HCT116 (cell line): ENCODE measurements at regions not wholly inside any gene's neighbourhood (a gene's known extent, or its start where the extent isn't known, plus 50 kb on each side); places are given as distances from the start of the nearest gene placed in this dataset.

Experiments
- ATAC-seq: fragments of 200-7000 bp; cut with Tn5 transposase; 2 replicates; pipeline ENCODE4 v1.9.1; 2020; ENCODE audit warnings: mild to moderate bottlenecking, moderate library complexity
- BruUV-seq: library from RNA; stranded (reverse); fragments of 400-500 nt; replicated peaks from 2 replicates; lab custom pipeline; 2021; lab: Mats Ljungman, UMichigan
- CTCF ChIA-PET: fragments of 300-600 bp; sonication (Branson Sonifier 250); formaldehyde crosslinking; loops from one replicate; lab custom pipeline; 2021; ENCODE audit warnings: antibody characterized with exemption; lab: Charles Lee
- POLR2A ChIA-PET: fragments of 300-600, 350-600 bp; sonication (Branson Sonifier 250); formaldehyde crosslinking; loops from one replicate; lab custom pipeline; 2021; ENCODE audit warnings: antibody characterized with exemption; lab: Charles Lee
- RAD21 ChIA-PET, 2 experiments: fragments of 300-600 bp; sonication (Branson Sonifier 250); formaldehyde crosslinking; loops; one replicate each; lab custom pipeline; 2023; ENCODE audit warnings: low total read pairs in 2 of 2; ENCODE audit not compliant: uncharacterized antibody in 2 of 2, unreplicated experiment in 2 of 2, low non-redundant PET in 1 of 2; lab: Charles Lee
- DNase-seq: peaks from one replicate; pipeline ENCODE4 v3.0.0-alpha.2; 2010; ENCODE audit warnings: low read depth, low spot score
- H2AFZ ChIP-seq: fragments of 200-600 bp; shearing (Covaris generic), sonication (generic); 2 replicates; pipeline ENCODE4 v1.6.1; 2017; ENCODE audit warnings: low read depth, mixed run types, mixed read lengths, antibody characterized with exemption, low read length; ENCODE audit not compliant: poor library complexity, severe bottlenecking
- H3K27ac ChIP-seq: 2 replicates; pipeline ENCODE4 v1.5.1; 2012; ENCODE audit warnings: low read depth, low read length
- H3K27me3 ChIP-seq: fragments of 200-600 bp; sonication (generic); 2 replicates; pipeline ENCODE4 v1.6.1; 2016; ENCODE audit warnings: mixed run types, low read length, mixed read lengths; ENCODE audit not compliant: insufficient read depth
- H3K36me3 ChIP-seq, 2 experiments: fragments of 200-500 bp in 1 of 2; fragments of 200-600 bp in 1 of 2; sonication (Bioruptor generic) in 1 of 2; sonication (generic) in 1 of 2; 2 replicates each; pipeline versions ENCODE4 v1.5.1 to v1.6.1; 2014 to 2016; ENCODE audit warnings: low read length in 2 of 2, inconsistent platforms in 1 of 2, mixed read lengths in 1 of 2, mixed run types in 1 of 2; ENCODE audit not compliant: insufficient read depth in 2 of 2, control insufficient read depth in 1 of 2
- H3K4me1 ChIP-seq, 2 experiments: fragments of 200-600 bp in 1 of 2; sonication (generic) in 1 of 2; 2 replicates each; pipeline versions ENCODE4 v1.5.1 to v1.6.1; 2012 to 2017; ENCODE audit warnings: low read length in 2 of 2, inconsistent platforms in 1 of 2, mild to moderate bottlenecking in 1 of 2, mixed read lengths in 1 of 2, mixed run types in 1 of 2, moderate library complexity in 1 of 2; ENCODE audit not compliant: insufficient read depth in 2 of 2, control insufficient read depth in 1 of 2
- H3K4me2 ChIP-seq: fragments of 200-600 bp; sonication (generic); 2 replicates; pipeline ENCODE4 v1.6.1; 2017; ENCODE audit warnings: mixed run types, low read length, mixed read lengths
- H3K4me3 ChIP-seq, 2 experiments: fragments of 200-600 bp in 1 of 2; sonication (generic) in 1 of 2; replicated peaks in 1 of 2; 2 replicates each; pipeline ENCODE4 v1.5.1; 2011 to 2016; ENCODE audit warnings: low read length in 2 of 2, control low read depth in 1 of 2, low read depth in 1 of 2, mild to moderate bottlenecking in 1 of 2, mixed read lengths in 1 of 2, mixed run types in 1 of 2
- H3K79me2 ChIP-seq: fragments of 200-600 bp; sonication (generic); 2 replicates; pipeline ENCODE4 v1.6.1; 2017; ENCODE audit warnings: mild to moderate bottlenecking, mixed run types, low read length, moderate library complexity, mixed read lengths; ENCODE audit not compliant: insufficient read depth
- H3K9ac ChIP-seq: fragments of 200-600 bp; sonication (generic); 2 replicates; pipeline ENCODE4 v1.6.1; 2016; ENCODE audit warnings: low read length, mixed read lengths
- H3K9me2 ChIP-seq: fragments of 200-600 bp; sonication (generic), shearing (Covaris generic); 2 replicates; pipeline ENCODE4 v1.6.1; 2017; ENCODE audit warnings: mixed run types, mild to moderate bottlenecking, moderate library complexity; ENCODE audit not compliant: insufficient read depth
- H3K9me3 ChIP-seq, 2 experiments: fragments of 200-500 bp in 1 of 2; fragments of 200-600 bp in 1 of 2; sonication (Bioruptor generic) in 1 of 2; sonication (generic) in 1 of 2; 2 replicates each; pipeline ENCODE4 v1.6.1; 2014 to 2017; ENCODE audit warnings: low read length in 2 of 2, mixed read lengths in 2 of 2, inconsistent platforms in 1 of 2, low read depth in 1 of 2, mild to moderate bottlenecking in 1 of 2, mixed run types in 1 of 2, moderate library complexity in 1 of 2; ENCODE audit not compliant: control insufficient read depth in 1 of 2, insufficient read depth in 1 of 2
- H4K20me1 ChIP-seq: fragments of 200-600 bp; sonication (generic), shearing (Covaris generic); 2 replicates; pipeline ENCODE4 v1.6.1; 2017; ENCODE audit warnings: mixed run types, mild to moderate bottlenecking, moderate library complexity; ENCODE audit not compliant: insufficient read depth
- CBX3 ChIP-seq: IDR thresholded peaks from 2 replicates; pipeline ENCODE4 v1.6.1; 2012; ENCODE audit warnings: low read depth
- CEBPB ChIP-seq: IDR thresholded peaks from 2 replicates; pipeline ENCODE4 v1.6.1; 2012; ENCODE audit warnings: low read depth
- EGR1 ChIP-seq: IDR thresholded peaks from 2 replicates; pipeline ENCODE4 v1.6.1; 2012; ENCODE audit warnings: low read depth
- ELF1 ChIP-seq: IDR thresholded peaks from 2 replicates; pipeline ENCODE4 v1.6.1; 2012; ENCODE audit warnings: low read depth, borderline replicate concordance
- EZH2 ChIP-seq: fragments of 200-600 bp; sonication (generic); IDR thresholded peaks from 2 replicates; pipeline ENCODE4 v1.6.1; 2017; ENCODE audit warnings: antibody characterized with exemption, mixed run types
- EZH2phosphoT487 ChIP-seq: fragments of 200-600 bp; IDR thresholded peaks from 2 replicates; pipeline ENCODE4 v1.6.1; 2018; ENCODE audit warnings: antibody characterized with exemption, borderline replicate concordance
- FOSL1 ChIP-seq: IDR thresholded peaks from 2 replicates; pipeline ENCODE4 v1.6.1; 2012; ENCODE audit warnings: low read depth
- JUND ChIP-seq: IDR thresholded peaks from 2 replicates; pipeline ENCODE4 v1.6.1; 2012
- MAX ChIP-seq: IDR thresholded peaks from 2 replicates; pipeline ENCODE4 v1.6.1; 2012
- POLR2AphosphoS5 ChIP-seq: IDR thresholded peaks from 2 replicates; pipeline ENCODE4 v1.6.1; 2011; ENCODE audit warnings: mild to moderate bottlenecking, low read depth, low read length, moderate library complexity
- RAD21 ChIP-seq: IDR thresholded peaks from 2 replicates; pipeline ENCODE4 v1.6.1; 2012; ENCODE audit warnings: low read depth, mild to moderate bottlenecking
- SIN3A ChIP-seq: IDR thresholded peaks from 2 replicates; pipeline ENCODE4 v1.6.1; 2012; ENCODE audit warnings: low read depth
- SRF ChIP-seq: IDR thresholded peaks from 2 replicates; pipeline ENCODE4 v1.6.1; 2012; ENCODE audit warnings: low read depth
- TCF7L2 ChIP-seq: IDR thresholded peaks from 2 replicates; pipeline ENCODE4 v1.7.0; 2011; ENCODE audit warnings: borderline replicate concordance, inconsistent platforms; ENCODE audit not compliant: insufficient read depth, insufficient read length; ENCODE audit errors: extremely low read depth
- ZFX ChIP-seq: fragments of 450-650 bp; IDR thresholded peaks from 2 replicates; pipeline ENCODE4 v1.6.1; 2017
- ZNF274 ChIP-seq: fragments of 200-500 bp; sonication (Bioruptor generic); IDR thresholded peaks from 2 replicates; pipeline ENCODE4 v1.6.1; 2014; ENCODE audit warnings: mild to moderate bottlenecking, low read depth, low read length, inconsistent platforms
- intact Hi-C: fragments of 100-400 bp; cut with micrococcal nuclease; formaldehyde crosslinking; loops from 2 replicates; pipeline ENCODE4 v1.10.0; 2022
- TF ChIP-seq, protein P1 (sequence below): IDR thresholded peaks from 2 replicates; pipeline ENCODE4 v1.6.1; 2012
- TF ChIP-seq, protein P2 (sequence below), 3 experiments: fragments of 200-600 bp in 1 of 3; sonication (generic) in 1 of 3; IDR thresholded peaks in 2 of 3; conservative IDR thresholded peaks in 1 of 3; 2 replicates each; pipeline ENCODE4 v1.5.1; 2012 to 2017; ENCODE audit warnings: low read depth in 2 of 3, low read length in 2 of 3, antibody characterized with exemption in 1 of 3, borderline replicate concordance in 1 of 3, control low read depth in 1 of 3, mild to moderate bottlenecking in 1 of 3, mixed read lengths in 1 of 3, mixed run types in 1 of 3, moderate library complexity in 1 of 3; ENCODE audit not compliant: insufficient read depth in 1 of 3
- TF ChIP-seq, protein P3 (sequence below): IDR thresholded peaks from 2 replicates; pipeline ENCODE4 v1.6.1; 2011; ENCODE audit warnings: mild to moderate bottlenecking, low read length, moderate library complexity; ENCODE audit not compliant: insufficient replicate concordance; ENCODE audit errors: extremely low read depth

DNA sequence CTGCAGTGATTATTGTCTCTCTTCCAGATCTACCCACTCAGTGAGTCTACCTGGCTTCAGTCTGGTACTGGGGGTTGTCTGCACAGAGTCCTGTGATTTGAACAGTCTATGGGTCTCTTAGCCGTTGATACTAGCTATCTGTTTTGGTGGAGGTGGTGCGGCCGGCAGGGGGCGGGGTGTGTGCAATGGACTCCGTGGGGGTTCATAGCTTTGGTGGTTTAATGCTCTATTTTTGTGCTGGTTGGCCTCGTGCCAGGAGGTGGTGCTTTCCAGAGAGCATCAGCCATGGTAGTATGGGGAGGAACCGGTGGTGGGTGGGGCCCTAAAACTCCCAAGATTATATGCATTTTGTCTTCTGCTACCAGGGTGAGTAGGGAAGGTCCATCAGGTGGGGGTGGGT lies 1120.1 kb upstream of the FAM98A start:
- Histone ChIP-seq H3K4me1 (no peaks in the 10 kb centered on the region), H3K4me3 (no peak overlapping the region), H3K4me2 (no peak overlapping the region), H3K36me3 (no peaks in the 10 kb centered on the region), H3K79me2 (no peaks in the 10 kb centered on the region), H3K9ac (no peak overlapping the region), H3K27ac (no peak overlapping the region), H3K9me2 (no peaks in the 10 kb centered on the region), H3K9me3 (peaks cover 5 to 6% of the 10 kb centered on the region in 2 experiments; a peak in 2 of 4 replicates), H3K27me3 (no peaks in the 10 kb centered on the region), H2AFZ (no peak overlapping the region), H4K20me1 (no peaks in the 10 kb centered on the region)
- ChIA-PET CTCF (no interaction called here), RAD21 (no interaction called here), POLR2A (no interaction called here)
- DNase-seq (no peak), ATAC-seq (no peak)
- no peak for TF ChIP-seq SIN3A
- TF ChIP-seq, protein P1, sequence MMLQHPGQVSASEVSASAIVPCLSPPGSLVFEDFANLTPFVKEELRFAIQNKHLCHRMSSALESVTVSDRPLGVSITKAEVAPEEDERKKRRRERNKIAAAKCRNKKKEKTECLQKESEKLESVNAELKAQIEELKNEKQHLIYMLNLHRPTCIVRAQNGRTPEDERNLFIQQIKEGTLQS, result no peak
- no peak for TF ChIP-seq EZH2phosphoT487
- TF ChIP-seq POLR2AphosphoS5, result no peak
- TF ChIP-seq RAD21, result no peak
- TF ChIP-seq, protein P2, sequence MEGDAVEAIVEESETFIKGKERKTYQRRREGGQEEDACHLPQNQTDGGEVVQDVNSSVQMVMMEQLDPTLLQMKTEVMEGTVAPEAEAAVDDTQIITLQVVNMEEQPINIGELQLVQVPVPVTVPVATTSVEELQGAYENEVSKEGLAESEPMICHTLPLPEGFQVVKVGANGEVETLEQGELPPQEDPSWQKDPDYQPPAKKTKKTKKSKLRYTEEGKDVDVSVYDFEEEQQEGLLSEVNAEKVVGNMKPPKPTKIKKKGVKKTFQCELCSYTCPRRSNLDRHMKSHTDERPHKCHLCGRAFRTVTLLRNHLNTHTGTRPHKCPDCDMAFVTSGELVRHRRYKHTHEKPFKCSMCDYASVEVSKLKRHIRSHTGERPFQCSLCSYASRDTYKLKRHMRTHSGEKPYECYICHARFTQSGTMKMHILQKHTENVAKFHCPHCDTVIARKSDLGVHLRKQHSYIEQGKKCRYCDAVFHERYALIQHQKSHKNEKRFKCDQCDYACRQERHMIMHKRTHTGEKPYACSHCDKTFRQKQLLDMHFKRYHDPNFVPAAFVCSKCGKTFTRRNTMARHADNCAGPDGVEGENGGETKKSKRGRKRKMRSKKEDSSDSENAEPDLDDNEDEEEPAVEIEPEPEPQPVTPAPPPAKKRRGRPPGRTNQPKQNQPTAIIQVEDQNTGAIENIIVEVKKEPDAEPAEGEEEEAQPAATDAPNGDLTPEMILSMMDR (IDR thresholded peaks at IDR 0.05 in 2 of 3, conservative IDR thresholded peaks at IDR 0.05 in 1 of 3; ENCODE audit: borderline replicate concordance in 1 of 3, insufficient read depth in 1 of 3, low read depth in 2 of 3, low read length in 2 of 3), result no peak
- no peak for TF ChIP-seq ZNF274
- TF ChIP-seq CBX3, result no peak
- no peak for TF ChIP-seq CEBPB
- no peak for TF ChIP-seq JUND
- TF ChIP-seq, protein P3, sequence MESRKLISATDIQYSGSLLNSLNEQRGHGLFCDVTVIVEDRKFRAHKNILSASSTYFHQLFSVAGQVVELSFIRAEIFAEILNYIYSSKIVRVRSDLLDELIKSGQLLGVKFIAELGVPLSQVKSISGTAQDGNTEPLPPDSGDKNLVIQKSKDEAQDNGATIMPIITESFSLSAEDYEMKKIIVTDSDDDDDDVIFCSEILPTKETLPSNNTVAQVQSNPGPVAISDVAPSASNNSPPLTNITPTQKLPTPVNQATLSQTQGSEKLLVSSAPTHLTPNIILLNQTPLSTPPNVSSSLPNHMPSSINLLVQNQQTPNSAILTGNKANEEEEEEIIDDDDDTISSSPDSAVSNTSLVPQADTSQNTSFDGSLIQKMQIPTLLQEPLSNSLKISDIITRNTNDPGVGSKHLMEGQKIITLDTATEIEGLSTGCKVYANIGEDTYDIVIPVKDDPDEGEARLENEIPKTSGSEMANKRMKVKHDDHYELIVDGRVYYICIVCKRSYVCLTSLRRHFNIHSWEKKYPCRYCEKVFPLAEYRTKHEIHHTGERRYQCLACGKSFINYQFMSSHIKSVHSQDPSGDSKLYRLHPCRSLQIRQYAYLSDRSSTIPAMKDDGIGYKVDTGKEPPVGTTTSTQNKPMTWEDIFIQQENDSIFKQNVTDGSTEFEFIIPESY, result no peak
- no peak for TF ChIP-seq EZH2
- TF ChIP-seq MAX, result no peak
- no peak for TF ChIP-seq SRF
- TF ChIP-seq ELF1, result no peak
- TF ChIP-seq TCF7L2, result no peak
- no peak for TF ChIP-seq FOSL1
- TF ChIP-seq EGR1, result no peak
- no peak for TF ChIP-seq ZFX
- no TSS peak for BruUV-seq
- intact Hi-C loops, result no loop called here
